ENCODE measurements at regions not wholly inside any gene's neighbourhood (a gene's known extent, or its start where the extent isn't known, plus 50 kb on each side); places are given as distances from the start of the nearest gene placed in this dataset.

GRCh38 chr7:113454597-113455169 is 336.3 kb upstream of the SMIM30 start:
- Histone ChIP-seq H3K4me3 (ENCODE audit: low read length) (no peak overlapping the region), H3K9me3 (ENCODE audit: insufficient read depth, low read depth, low read length) (no peaks in the 10 kb centered on the region), H3K4me1 (ENCODE audit: insufficient read depth, low read length) (no peaks in the 10 kb centered on the region), H3K27ac (ENCODE audit: low read depth, low read length) (no peak overlapping the region), H3K9ac (ENCODE audit: low read depth, low read length) (no peak overlapping the region), H3K36me3 (ENCODE audit: insufficient read depth, low read length) (no peaks in the 10 kb centered on the region), H3K27me3 (ENCODE audit: insufficient read depth, low read length) (no peaks in the 10 kb centered on the region)
- 89% methylated on average over 3 of the region's 3 CpGs for WGBS

GRCh38 chr7:113452245-113452644 is 333.9 kb upstream of the SMIM30 start:
- H3K36me3 ChIP-seq (ENCODE audit: insufficient read depth, low read length) = no peaks in the 10 kb centered on the region
- WGBS = 81% methylated on average over 3 of the region's 4 CpGs
- no peaks in the 10 kb centered on the region for H3K4me1 ChIP-seq (ENCODE audit: insufficient read depth, low read length)
- H3K27me3 ChIP-seq (ENCODE audit: insufficient read depth, low read length) = no peaks in the 10 kb centered on the region
- H3K9me3 ChIP-seq (ENCODE audit: insufficient read depth, low read depth, low read length) = no peaks in the 10 kb centered on the region
- no peak overlapping the region for H3K27ac ChIP-seq (ENCODE audit: low read depth, low read length)
- H3K4me3 ChIP-seq (ENCODE audit: low read length) = no peak overlapping the region
- H3K9ac ChIP-seq (ENCODE audit: low read depth, low read length) = no peak overlapping the region

GRCh38 chr7:113446791-113447190 is 328.4 kb upstream of the SMIM30 start:
- no peaks in the 10 kb centered on the region for H3K36me3 ChIP-seq (ENCODE audit: insufficient read depth, low read length)
- 83% methylated on average over 2 of the region's 2 CpGs for WGBS
- H3K27me3 ChIP-seq (ENCODE audit: insufficient read depth, low read length) = no peaks in the 10 kb centered on the region
- 0 out of 2 replicates have a peak, but pooled peaks cover 3% of the 10 kb centered on the region for H3K9me3 ChIP-seq (ENCODE audit: insufficient read depth, low read depth, low read length)
- H3K4me3 ChIP-seq (ENCODE audit: low read length) = no peak overlapping the region
- H3K27ac ChIP-seq (ENCODE audit: low read depth, low read length) = no peak overlapping the region
- no peaks in the 10 kb centered on the region for H3K4me1 ChIP-seq (ENCODE audit: insufficient read depth, low read length)
- no peak overlapping the region for H3K9ac ChIP-seq (ENCODE audit: low read depth, low read length)

- no peaks in the 10 kb centered on the region for H3K27me3 ChIP-seq (ENCODE audit: insufficient read depth, low read length)
Measured at GRCh38 chr7:113446391-113446790, 328.0 kb upstream of the SMIM30 start.

GRCh38 chr7:113444261-113444660 is 325.9 kb upstream of the SMIM30 start:
- Histone ChIP-seq H3K27ac (ENCODE audit: low read depth, low read length) (no peak overlapping the region), H3K4me3 (ENCODE audit: low read length) (no peak overlapping the region), H3K9me3 (ENCODE audit: insufficient read depth, low read depth, low read length) (0 out of 2 replicates have a peak, but pooled peaks cover 8% of the 10 kb centered on the region), H3K36me3 (ENCODE audit: insufficient read depth, low read length) (no peaks in the 10 kb centered on the region), H3K4me1 (ENCODE audit: insufficient read depth, low read length) (no peaks in the 10 kb centered on the region), H3K27me3 (ENCODE audit: insufficient read depth, low read length) (no peaks in the 10 kb centered on the region), H3K9ac (ENCODE audit: low read depth, low read length) (no peak overlapping the region)

More at GRCh38 chr7:113446391-113446790, 328.0 kb upstream of the SMIM30 start:
- 0 out of 2 replicates have a peak, but pooled peaks cover 3% of the 10 kb centered on the region for H3K9me3 ChIP-seq (ENCODE audit: insufficient read depth, low read depth, low read length)
- H3K4me1 ChIP-seq (ENCODE audit: insufficient read depth, low read length) = no peaks in the 10 kb centered on the region
- no peak overlapping the region for H3K27ac ChIP-seq (ENCODE audit: low read depth, low read length)
- no peaks in the 10 kb centered on the region for H3K36me3 ChIP-seq (ENCODE audit: insufficient read depth, low read length)
- no peak overlapping the region for H3K9ac ChIP-seq (ENCODE audit: low read depth, low read length)
- H3K4me3 ChIP-seq (ENCODE audit: low read length) = no peak overlapping the region

- 100% methylated on average over 2 of the region's 2 CpGs for WGBS
- Histone ChIP-seq H3K27ac (ENCODE audit: low read depth, low read length) (no peak overlapping the region), H3K27me3 (ENCODE audit: insufficient read depth, low read length) (no peaks in the 10 kb centered on the region), H3K4me1 (ENCODE audit: insufficient read depth, low read length) (no peaks in the 10 kb centered on the region), H3K4me3 (ENCODE audit: low read length) (no peak overlapping the region), H3K9ac (ENCODE audit: low read depth, low read length) (no peak overlapping the region), H3K36me3 (ENCODE audit: insufficient read depth, low read length) (no peaks in the 10 kb centered on the region), H3K9me3 (ENCODE audit: insufficient read depth, low read depth, low read length) (0 out of 2 replicates have a peak, but pooled peaks cover 11% of the 10 kb centered on the region)
Measured at GRCh38 chr7:113440173-113440572, 321.8 kb upstream of the SMIM30 start.

- Histone ChIP-seq H3K36me3 (ENCODE audit: insufficient read depth, low read length) (no peaks in the 10 kb centered on the region), H3K9me3 (ENCODE audit: insufficient read depth, low read depth, low read length) (no peaks in the 10 kb centered on the region), H3K9ac (ENCODE audit: low read depth, low read length) (no peak overlapping the region), H3K27me3 (ENCODE audit: insufficient read depth, low read length) (no peaks in the 10 kb centered on the region), H3K4me1 (ENCODE audit: insufficient read depth, low read length) (no peaks in the 10 kb centered on the region), H3K27ac (ENCODE audit: low read depth, low read length) (no peak overlapping the region), H3K4me3 (ENCODE audit: low read length) (no peak overlapping the region)
- WGBS = 90% methylated on average over 4 of the region's 4 CpGs
Measured at GRCh38 chr7:113431406-113431805, 313.1 kb upstream of the SMIM30 start.

GRCh38 chr7:113424185-113424817 is 305.9 kb upstream of the SMIM30 start:
- Histone ChIP-seq H3K36me3 (ENCODE audit: insufficient read depth, low read length) (no peaks in the 10 kb centered on the region), H3K4me1 (ENCODE audit: insufficient read depth, low read length) (no peaks in the 10 kb centered on the region), H3K4me3 (ENCODE audit: low read length) (no peak overlapping the region), H3K9me3 (ENCODE audit: insufficient read depth, low read depth, low read length) (no peaks in the 10 kb centered on the region), H3K27ac (ENCODE audit: low read depth, low read length) (no peak overlapping the region), H3K27me3 (ENCODE audit: insufficient read depth, low read length) (no peaks in the 10 kb centered on the region), H3K9ac (ENCODE audit: low read depth, low read length) (no peak overlapping the region)
- 89% methylated on average over 6 of the region's 6 CpGs for WGBS

- Histone ChIP-seq H3K4me3 (ENCODE audit: low read length) (no peak overlapping the region), H3K9me3 (ENCODE audit: insufficient read depth, low read depth, low read length) (no peaks in the 10 kb centered on the region), H3K36me3 (ENCODE audit: insufficient read depth, low read length) (no peaks in the 10 kb centered on the region), H3K27me3 (ENCODE audit: insufficient read depth, low read length) (no peaks in the 10 kb centered on the region), H3K4me1 (ENCODE audit: insufficient read depth, low read length) (no peaks in the 10 kb centered on the region), H3K27ac (ENCODE audit: low read depth, low read length) (no peak overlapping the region), H3K9ac (ENCODE audit: low read depth, low read length) (no peak overlapping the region)
- 25% methylated on average over 4 of the region's 4 CpGs for WGBS
Measured at GRCh38 chr7:113421696-113422330, 303.5 kb upstream of the SMIM30 start.

GRCh38 chr7:113414401-113415035 is 296.2 kb upstream of the SMIM30 start:
- Histone ChIP-seq H3K9ac (ENCODE audit: low read depth, low read length) (no peak overlapping the region), H3K36me3 (ENCODE audit: insufficient read depth, low read length) (no peaks in the 10 kb centered on the region), H3K4me1 (ENCODE audit: insufficient read depth, low read length) (no peaks in the 10 kb centered on the region), H3K9me3 (ENCODE audit: insufficient read depth, low read depth, low read length) (no peaks in the 10 kb centered on the region), H3K4me3 (ENCODE audit: low read length) (no peak overlapping the region), H3K27ac (ENCODE audit: low read depth, low read length) (no peak overlapping the region), H3K27me3 (ENCODE audit: insufficient read depth, low read length) (0 out of 2 replicates have a peak, but pooled peaks cover 2% of the 10 kb centered on the region)
- no CpG with 5 or more reads among the region's 1 CpG for WGBS

- WGBS = 100% methylated on average over 1 of the region's 1 CpG
- H3K36me3 ChIP-seq (ENCODE audit: insufficient read depth, low read length) = no peaks in the 10 kb centered on the region
- no peaks in the 10 kb centered on the region for H3K4me1 ChIP-seq (ENCODE audit: insufficient read depth, low read length)
- H3K9me3 ChIP-seq (ENCODE audit: insufficient read depth, low read depth, low read length) = no peaks in the 10 kb centered on the region
- H3K4me3 ChIP-seq (ENCODE audit: low read length) = no peak overlapping the region
- no peak overlapping the region for H3K27ac ChIP-seq (ENCODE audit: low read depth, low read length)
- 0 out of 2 replicates have a peak, but pooled peaks cover 2% of the 10 kb centered on the region for H3K27me3 ChIP-seq (ENCODE audit: insufficient read depth, low read length)
- no peak overlapping the region for H3K9ac ChIP-seq (ENCODE audit: low read depth, low read length)
Measured at GRCh38 chr7:113412410-113412809, 294.1 kb upstream of the SMIM30 start.
